Dedifferentiated amniotic fluid mesenchymal stem cell (primary cell): ENCODE measurements at regions not wholly inside any gene's neighbourhood (a gene's known extent, or its start where the extent isn't known, plus 50 kb on each side); places are given as distances from the start of the nearest gene placed in this dataset.
A peak's percentile ranks its signal among the peaks of the same experiment; 100 is the strongest.
"Not testable (repeated sequence)": the region's sequence is repeated elsewhere in the genome, so short reads cannot be mapped to it uniquely, and the experiment has no call there.

ENCODE experiments used
- DNase-seq: peaks from one replicate; pipeline ENCODE4 v3.0.0-alpha.2; 2016; ENCODE audit errors: extremely low spot score

GRCh38 chr6:28838634-28839442 lies 84.9 kb downstream of the TRIM27 start:
- peak; percentile 91 for DNase-seq

- DNase-seq: no peak
Observed at GRCh38 chr6:28839443-28840120, 84.2 kb downstream of the TRIM27 start.

GRCh38 chr6:28841290-28841689 lies 82.5 kb downstream of the TRIM27 start:
- DNase-seq: no peak

GRCh38 chr6:28848756-28849155 lies 75.0 kb downstream of the TRIM27 start:
- not testable (repeated sequence) for DNase-seq
